GM12874 (cell line): ENCODE measurements at regions not wholly inside any gene's neighbourhood (a gene's known extent, or its start where the extent isn't known, plus 50 kb on each side); places are given as distances from the start of the nearest gene placed in this dataset.

ENCODE experiments used
- TF ChIP-seq, protein P1 (sequence below): IDR thresholded peaks from 2 replicates; pipeline ENCODE4 v1.5.1; 2011; ENCODE audit warnings: low read depth, mild to moderate bottlenecking, control low read depth, low read length, moderate library complexity; ENCODE audit not compliant: insufficient read depth

- TF ChIP-seq, protein P1, sequence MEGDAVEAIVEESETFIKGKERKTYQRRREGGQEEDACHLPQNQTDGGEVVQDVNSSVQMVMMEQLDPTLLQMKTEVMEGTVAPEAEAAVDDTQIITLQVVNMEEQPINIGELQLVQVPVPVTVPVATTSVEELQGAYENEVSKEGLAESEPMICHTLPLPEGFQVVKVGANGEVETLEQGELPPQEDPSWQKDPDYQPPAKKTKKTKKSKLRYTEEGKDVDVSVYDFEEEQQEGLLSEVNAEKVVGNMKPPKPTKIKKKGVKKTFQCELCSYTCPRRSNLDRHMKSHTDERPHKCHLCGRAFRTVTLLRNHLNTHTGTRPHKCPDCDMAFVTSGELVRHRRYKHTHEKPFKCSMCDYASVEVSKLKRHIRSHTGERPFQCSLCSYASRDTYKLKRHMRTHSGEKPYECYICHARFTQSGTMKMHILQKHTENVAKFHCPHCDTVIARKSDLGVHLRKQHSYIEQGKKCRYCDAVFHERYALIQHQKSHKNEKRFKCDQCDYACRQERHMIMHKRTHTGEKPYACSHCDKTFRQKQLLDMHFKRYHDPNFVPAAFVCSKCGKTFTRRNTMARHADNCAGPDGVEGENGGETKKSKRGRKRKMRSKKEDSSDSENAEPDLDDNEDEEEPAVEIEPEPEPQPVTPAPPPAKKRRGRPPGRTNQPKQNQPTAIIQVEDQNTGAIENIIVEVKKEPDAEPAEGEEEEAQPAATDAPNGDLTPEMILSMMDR = no peak
Measured at GRCh38 chr5:133796186-133796585, 172.2 kb downstream of the C5orf15 start.

GRCh38 chr5:133794771-133795415 is 173.5 kb downstream of the C5orf15 start:
- TF ChIP-seq, protein P1 = no peak

GRCh38 chr5:133793756-133794465 is 174.5 kb downstream of the C5orf15 start:
- TF ChIP-seq, protein P1 = no peak

GRCh38 chr5:133792655-133793054 is 175.8 kb downstream of the C5orf15 start:
- TF ChIP-seq, protein P1 = no peak

DNA sequence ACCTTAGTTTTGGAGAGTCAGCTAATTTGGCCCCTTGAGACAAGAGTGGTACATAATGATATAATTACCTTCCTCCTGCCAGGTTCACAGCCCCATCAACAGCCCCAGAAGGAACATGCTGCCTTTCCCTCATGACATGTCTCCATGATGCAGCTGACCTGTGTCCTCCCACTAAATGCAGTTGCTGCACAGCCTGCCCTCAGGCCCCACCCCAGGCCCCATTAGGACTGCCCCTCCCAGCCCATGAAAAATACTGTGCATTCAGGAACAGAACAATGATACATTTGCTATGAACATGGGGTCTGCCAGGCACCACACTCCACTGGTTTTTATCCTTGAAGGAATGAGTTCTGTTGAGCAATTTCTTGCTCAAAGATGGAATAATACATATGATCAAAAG is 176.4 kb downstream of the C5orf15 start:
- TF ChIP-seq, protein P1 = no peak

DNA sequence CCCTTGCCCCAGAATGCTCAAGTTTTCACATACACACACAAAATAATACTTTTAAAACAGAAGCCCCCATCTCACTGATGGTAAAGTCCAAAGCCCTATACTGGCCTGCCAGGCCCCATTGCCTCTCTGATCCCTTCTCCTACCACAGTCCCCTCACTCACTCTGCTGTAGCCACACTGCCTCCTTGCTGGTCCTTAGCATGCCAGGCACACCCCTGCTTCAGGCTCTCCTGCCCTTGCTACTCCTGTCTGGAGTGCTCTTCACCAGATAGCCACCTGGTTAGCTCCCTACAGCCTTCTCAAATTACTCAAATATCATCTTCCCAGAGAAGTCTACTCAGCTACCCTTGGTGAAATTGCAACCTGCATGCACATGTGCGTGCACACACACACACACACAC is 177.5 kb downstream of the C5orf15 start:
- TF ChIP-seq, protein P1 = no peak

DNA sequence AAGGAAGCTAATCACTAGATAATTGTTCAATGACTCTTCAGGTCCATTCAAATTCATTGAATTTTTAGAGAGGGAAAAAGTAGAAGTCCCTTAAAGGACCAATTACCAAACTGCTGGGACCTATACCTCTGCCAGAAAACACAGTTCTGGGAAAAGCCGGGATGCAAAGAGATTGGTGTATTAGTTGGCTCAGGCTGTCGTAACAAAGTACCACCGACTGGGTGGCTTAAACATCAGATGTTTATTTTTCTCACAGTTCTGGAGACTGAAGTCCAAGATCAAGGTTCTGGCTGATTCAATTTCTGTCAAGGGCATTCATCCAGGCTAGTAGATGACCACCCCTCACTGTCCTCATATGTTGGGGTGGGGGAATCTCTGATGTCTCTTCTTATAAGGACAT is 177.1 kb upstream of the FSTL4 start:
- TF ChIP-seq, protein P1 = no peak
